IPS DF 6.9 (cell line): ENCODE measurements at regions not wholly inside any gene's neighbourhood (a gene's known extent, or its start where the extent isn't known, plus 50 kb on each side); places are given as distances from the start of the nearest gene placed in this dataset.
"Not testable (repeated sequence)": the region's sequence is repeated elsewhere in the genome, so short reads cannot be mapped to it uniquely, and the experiment has no call there.

Experiments
- DNase-seq: peaks from one replicate; pipeline ENCODE4 v3.0.0-alpha.2; 2013; ENCODE audit warnings: low read depth, low spot score
- H3K27ac ChIP-seq: one replicate; pipeline ENCODE4 v1.5.1; 2013; ENCODE audit warnings: low read length, control low read depth
- H3K27me3 ChIP-seq: 2 replicates; pipeline ENCODE4 v1.6.1; 2013; ENCODE audit warnings: mild to moderate bottlenecking, low read length; ENCODE audit not compliant: control insufficient read depth, insufficient read depth
- H3K36me3 ChIP-seq: 2 replicates; pipeline ENCODE4 v1.6.1; 2013; ENCODE audit warnings: low read length; ENCODE audit not compliant: control insufficient read depth, insufficient read depth
- H3K4me1 ChIP-seq: 2 replicates; pipeline ENCODE4 v1.6.1; 2013; ENCODE audit warnings: low read length; ENCODE audit not compliant: control insufficient read depth, insufficient read depth
- H3K4me3 ChIP-seq: 2 replicates; pipeline ENCODE4 v1.5.1; 2013; ENCODE audit warnings: mild to moderate bottlenecking, low read length
- H3K9me3 ChIP-seq: 2 replicates; pipeline ENCODE4 v1.6.1; 2013; ENCODE audit warnings: low read length, inconsistent platforms; ENCODE audit not compliant: control insufficient read depth, insufficient read depth
- WGBS: extraction: QIAGEN DNeasy Blood & Tissue Kit; methylation state at CpG from one replicate; pipeline ENCODE4 v1.1.7; 2013; ENCODE audit warnings: mixed read lengths, missing lambda C conversion rate; ENCODE audit not compliant: insufficient read length, insufficient coverage; 5-methylcytosine and 5-hydroxymethylcytosine counted together

DNA sequence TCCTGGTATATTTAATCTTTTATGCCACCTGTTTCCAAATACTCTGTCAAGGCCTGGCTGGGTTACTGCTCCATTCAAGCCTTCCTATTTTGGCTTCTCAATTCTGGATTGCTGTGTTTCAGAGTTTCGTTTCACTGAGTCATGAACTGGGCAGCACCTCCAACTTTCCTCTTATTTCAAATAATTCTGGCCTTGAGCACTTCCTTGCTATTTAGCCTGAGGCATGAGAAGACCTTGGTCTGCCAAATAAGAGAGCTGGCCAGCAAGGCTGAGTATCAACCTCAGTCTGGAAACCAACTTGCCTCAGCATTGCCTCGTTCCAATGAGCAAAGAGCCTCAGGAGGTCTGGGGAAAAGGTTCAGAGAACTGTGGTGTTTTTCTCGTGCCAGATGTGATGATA is 66.6 kb downstream of the TNFAIP3 start:
- Histone ChIP-seq H3K4me1 (no peaks in the 10 kb centered on the region), H3K4me3 (no peak overlapping the region), H3K27me3 (no peaks in the 10 kb centered on the region), H3K9me3 (no peaks in the 10 kb centered on the region), H3K27ac (no peak overlapping the region), H3K36me3 (no peaks in the 10 kb centered on the region)
- no CpG with 5 or more reads among the region's 3 CpGs for whole genome bisulfite sequencing
- DNase-seq = no peak

DNA sequence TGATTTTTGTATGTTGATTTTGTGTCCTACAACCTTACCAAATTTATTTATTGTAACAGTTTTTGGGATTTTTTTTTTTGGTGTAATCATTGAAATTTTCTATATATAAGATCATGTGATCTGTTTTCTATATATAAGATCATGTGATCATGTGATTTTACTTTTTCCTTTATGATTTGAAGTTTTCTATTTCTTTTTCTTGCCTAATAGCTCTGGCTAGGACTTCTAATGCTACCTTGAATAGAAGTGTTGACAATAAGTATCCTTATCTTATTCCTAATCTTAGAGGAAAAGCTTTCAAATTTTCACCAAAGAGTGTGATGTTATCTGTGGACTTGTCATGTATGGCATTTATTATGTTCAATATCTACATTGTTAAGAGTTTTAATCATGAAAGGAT is 69.7 kb downstream of the TNFAIP3 start:
- Histone ChIP-seq H3K9me3 (no peaks in the 10 kb centered on the region), H3K27me3 (no peaks in the 10 kb centered on the region), H3K27ac (no peak overlapping the region), H3K36me3 (no peaks in the 10 kb centered on the region), H3K4me1 (no peaks in the 10 kb centered on the region), H3K4me3 (no peak overlapping the region)
- no peak for DNase-seq

DNA sequence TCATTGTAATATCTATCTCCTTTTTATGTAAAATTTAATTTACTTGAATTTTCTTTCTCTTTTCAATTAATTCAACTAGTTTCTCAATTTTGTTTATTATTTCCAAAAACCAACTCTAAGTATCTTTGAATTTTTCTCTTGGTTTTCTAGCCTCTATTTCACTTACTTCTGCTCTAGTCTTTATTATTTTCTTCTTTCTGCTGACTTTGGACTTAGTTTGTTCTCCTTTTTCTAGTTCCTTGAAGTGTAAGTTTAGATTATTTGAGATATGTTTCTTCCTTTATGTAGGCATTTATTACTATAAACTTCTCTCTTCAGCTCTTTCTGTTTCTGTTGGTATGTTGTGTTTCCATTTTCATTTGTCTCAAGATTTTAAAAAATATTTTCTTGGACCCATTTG is 70.8 kb downstream of the TNFAIP3 start:
- H3K4me1 ChIP-seq = no peaks in the 10 kb centered on the region
- no peaks in the 10 kb centered on the region for H3K9me3 ChIP-seq
- no peaks in the 10 kb centered on the region for H3K27me3 ChIP-seq
- no peak for DNase-seq
- no peak overlapping the region for H3K4me3 ChIP-seq
- no peak overlapping the region for H3K27ac ChIP-seq
- H3K36me3 ChIP-seq = no peaks in the 10 kb centered on the region

DNA sequence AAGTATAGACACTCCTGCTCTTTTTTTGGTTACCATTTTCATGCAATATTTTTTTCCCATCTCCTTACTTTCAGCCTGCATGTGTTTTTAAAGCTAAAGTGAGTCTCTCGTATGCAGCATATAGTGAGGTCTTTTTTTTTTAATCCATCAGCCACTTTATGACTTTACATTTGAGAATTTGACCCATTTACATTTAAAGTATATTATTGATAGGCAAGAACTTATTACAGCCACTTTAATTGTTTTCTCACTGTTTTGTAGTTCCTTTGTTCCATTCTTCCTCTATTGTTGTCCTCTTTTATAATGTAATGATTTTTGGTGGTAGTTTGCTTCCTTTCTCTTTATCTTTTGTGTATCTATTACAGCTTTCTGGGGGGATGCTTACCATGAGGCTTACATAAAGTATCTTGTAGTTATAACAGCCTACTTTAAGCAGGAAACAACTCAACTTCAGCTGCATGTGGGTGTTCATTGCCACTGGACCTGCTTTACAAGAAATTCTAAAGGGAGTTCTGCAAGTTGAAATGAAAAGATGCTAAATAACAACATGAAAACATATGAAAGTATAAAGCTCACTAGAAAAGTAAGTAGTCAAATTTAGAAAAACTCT is 71.8 kb downstream of the TNFAIP3 start:
- WGBS = no CpG with 5 or more reads among the region's 1 CpG
- Histone ChIP-seq H3K27ac (no peak overlapping the region), H3K4me3 (no peak overlapping the region), H3K36me3 (no peaks in the 10 kb centered on the region), H3K4me1 (no peaks in the 10 kb centered on the region), H3K9me3 (no peaks in the 10 kb centered on the region), H3K27me3 (no peaks in the 10 kb centered on the region)
- no peak for DNase-seq

DNA sequence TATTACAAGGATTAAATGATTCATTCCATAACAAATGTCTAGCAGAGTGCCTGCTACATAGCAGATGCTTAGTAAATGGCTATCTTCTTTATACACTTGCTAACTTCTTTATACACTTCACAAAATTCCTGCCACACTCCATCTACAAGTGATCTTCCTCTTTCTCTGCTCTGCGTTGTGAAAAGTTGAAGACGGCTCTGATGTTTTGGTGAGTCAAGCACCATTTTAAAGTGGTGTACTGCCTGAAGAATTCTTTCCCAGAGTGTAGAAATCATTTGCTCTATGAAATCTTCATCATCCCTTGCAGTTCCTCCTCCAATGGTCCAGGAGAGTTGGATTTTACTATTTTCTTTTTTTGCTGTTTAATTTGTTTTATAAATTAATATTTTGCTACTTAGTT is 74.9 kb downstream of the TNFAIP3 start:
- no peak overlapping the region for H3K27ac ChIP-seq
- DNase-seq = no peak
- no CpG with 5 or more reads among the region's 2 CpGs for WGBS
- no peaks in the 10 kb centered on the region for H3K9me3 ChIP-seq
- H3K27me3 ChIP-seq = no peaks in the 10 kb centered on the region
- no peaks in the 10 kb centered on the region for H3K4me1 ChIP-seq
- H3K36me3 ChIP-seq = no peaks in the 10 kb centered on the region
- no peak overlapping the region for H3K4me3 ChIP-seq

DNA sequence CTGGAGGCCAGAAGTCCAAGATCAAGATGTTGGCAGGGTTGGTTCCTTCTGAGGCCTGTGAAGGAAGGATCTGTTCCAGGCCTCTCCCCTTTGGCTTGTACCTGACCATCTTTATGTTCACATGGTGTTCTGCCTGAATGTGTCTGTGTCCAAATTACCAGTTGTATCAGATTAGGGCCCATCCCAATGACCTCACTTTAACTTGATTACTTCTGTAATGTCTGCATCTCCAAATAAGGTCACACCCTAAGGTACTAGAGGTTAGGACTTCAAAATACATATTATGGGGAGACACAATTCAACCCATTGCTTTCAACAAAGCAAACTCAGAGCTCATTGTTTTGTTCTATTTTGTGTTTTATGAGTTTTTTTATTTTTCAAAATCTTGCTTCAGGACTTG is 75.7 kb downstream of the TNFAIP3 start:
- Histone ChIP-seq H3K36me3 (no peaks in the 10 kb centered on the region), H3K4me1 (no peaks in the 10 kb centered on the region), H3K9me3 (no peaks in the 10 kb centered on the region), H3K4me3 (no peak overlapping the region), H3K27ac (no peak overlapping the region), H3K27me3 (no peaks in the 10 kb centered on the region)
- no peak for DNase-seq

DNA sequence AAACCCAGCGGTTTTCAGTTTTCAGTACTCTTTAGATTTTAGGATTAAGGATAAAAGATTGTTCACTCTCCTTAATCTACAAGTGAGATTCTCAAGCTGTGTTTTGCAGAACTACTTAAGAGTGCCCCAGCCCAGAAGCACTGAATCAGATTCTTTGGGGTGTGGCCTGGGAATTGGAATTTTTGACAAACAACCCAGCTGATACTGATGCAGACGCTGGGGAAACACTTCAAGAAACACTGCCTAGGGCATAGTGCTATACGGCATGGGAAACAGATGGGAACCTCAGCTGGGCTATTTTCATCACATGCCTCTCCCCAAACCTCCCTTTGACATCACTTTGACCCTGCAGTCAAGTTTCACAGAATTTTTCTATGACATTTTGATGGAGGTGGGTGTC is 77.3 kb downstream of the TNFAIP3 start:
- H3K4me3 ChIP-seq, H3K36me3 ChIP-seq, DNase-seq, H3K9me3 ChIP-seq, H3K4me1 ChIP-seq, H3K27ac ChIP-seq, H3K27me3 ChIP-seq: not testable (repeated sequence)
- no CpG with 5 or more reads among the region's 3 CpGs for WGBS

DNA sequence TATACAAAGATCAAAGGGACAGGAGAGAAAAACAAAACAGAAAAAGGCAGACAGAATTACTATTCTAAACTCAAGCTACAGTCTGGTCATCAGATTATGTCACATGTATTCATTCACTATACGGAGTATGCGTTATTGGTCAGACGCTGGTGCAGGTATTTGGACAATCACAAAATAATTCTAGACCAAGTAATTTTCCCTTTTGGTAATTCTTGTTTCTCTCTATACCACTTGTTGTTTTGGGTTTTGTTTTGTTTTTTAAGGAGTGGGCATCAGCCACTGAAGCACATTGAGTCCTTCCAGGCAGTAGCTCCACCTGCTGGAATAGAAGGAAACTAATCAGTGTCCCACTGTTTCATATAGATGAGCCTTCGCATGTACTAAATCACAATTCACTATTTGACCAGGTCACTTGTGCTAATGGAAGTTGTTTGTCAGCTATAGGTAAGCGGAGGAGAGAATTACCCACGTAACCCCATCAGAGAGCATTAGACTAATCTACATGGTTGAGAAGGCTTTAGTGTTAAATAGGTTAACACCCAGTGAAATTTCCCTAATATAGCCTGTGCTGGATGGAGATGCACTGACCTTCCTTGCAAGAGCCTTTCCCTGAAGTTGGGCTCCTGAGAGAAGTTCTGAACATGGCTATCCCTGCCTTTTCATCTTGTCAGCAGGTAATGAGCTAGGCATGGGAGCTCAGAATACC is 77.9 kb downstream of the TNFAIP3 start:
- Histone ChIP-seq H3K9me3 (no peaks in the 10 kb centered on the region), H3K27me3 (no peaks in the 10 kb centered on the region), H3K27ac (no peak overlapping the region), H3K4me1 (no peaks in the 10 kb centered on the region), H3K4me3 (no peak overlapping the region), H3K36me3 (no peaks in the 10 kb centered on the region)
- no CpG with 5 or more reads among the region's 6 CpGs for WGBS
- DNase-seq = no peak

DNA sequence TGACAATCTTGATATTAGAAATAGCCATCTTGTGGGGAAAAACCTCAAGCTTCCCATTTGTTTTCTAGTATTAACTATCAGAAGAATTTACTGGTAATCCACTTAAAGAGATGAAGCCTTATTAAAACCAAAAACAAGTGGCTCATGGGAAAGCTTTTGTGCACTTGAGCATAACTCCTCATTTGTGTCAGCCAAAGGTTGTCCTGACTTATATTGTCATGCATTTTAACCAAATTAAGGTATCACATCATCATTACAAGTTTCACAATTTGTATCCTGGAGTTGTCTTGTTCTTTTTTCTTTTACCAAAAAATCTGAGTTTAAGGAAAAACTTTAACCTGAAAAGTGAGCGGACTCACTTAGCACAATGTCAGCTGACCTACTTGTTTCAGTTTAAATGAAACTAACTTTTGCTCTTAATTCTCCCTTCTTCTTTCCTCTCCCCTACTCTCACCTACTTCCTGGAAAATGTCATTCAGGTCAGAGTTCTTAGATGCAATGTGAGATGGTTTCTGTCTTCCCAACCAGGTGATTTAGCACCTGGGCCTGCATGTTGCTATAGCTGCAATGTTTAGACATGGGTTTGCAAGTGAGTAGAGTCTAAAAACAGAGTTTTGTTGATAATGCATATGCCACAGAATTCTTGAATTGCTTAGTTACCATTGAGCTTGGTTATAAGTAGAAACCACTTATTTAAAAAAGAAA is 82.8 kb downstream of the TNFAIP3 start:
- DNase-seq = no peak
- Histone ChIP-seq H3K36me3 (no peaks in the 10 kb centered on the region), H3K9me3 (no peaks in the 10 kb centered on the region), H3K27me3 (no peaks in the 10 kb centered on the region), H3K4me3 (no peak overlapping the region), H3K27ac (no peak overlapping the region), H3K4me1 (no peaks in the 10 kb centered on the region)
- no CpG with 5 or more reads among the region's 1 CpG for WGBS

DNA sequence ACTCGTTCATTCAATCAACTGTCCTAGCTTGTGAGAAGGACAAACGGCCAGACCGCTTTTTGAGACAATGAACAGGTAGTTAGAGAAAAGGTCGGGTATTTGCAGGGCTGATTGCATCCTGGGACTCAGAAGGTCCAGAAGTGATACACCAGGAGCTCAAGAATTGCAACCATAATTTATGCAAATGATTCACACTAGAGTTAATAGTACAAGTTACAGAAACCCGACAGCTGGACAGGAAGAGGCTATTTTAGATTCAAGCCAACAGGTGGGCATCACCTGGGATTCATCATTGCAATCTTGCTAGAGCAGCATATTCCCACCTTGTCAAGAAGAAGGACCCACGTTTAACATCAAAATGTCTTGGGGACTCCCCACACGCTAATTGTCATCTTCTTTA is 83.5 kb downstream of the TNFAIP3 start:
- no peaks in the 10 kb centered on the region for H3K4me1 ChIP-seq
- no peaks in the 10 kb centered on the region for H3K36me3 ChIP-seq
- no peaks in the 10 kb centered on the region for H3K27me3 ChIP-seq
- H3K4me3 ChIP-seq = no peak overlapping the region
- no CpG with 5 or more reads among the region's 7 CpGs for WGBS
- H3K27ac ChIP-seq = no peak overlapping the region
- no peak for DNase-seq
- H3K9me3 ChIP-seq = no peaks in the 10 kb centered on the region

DNA sequence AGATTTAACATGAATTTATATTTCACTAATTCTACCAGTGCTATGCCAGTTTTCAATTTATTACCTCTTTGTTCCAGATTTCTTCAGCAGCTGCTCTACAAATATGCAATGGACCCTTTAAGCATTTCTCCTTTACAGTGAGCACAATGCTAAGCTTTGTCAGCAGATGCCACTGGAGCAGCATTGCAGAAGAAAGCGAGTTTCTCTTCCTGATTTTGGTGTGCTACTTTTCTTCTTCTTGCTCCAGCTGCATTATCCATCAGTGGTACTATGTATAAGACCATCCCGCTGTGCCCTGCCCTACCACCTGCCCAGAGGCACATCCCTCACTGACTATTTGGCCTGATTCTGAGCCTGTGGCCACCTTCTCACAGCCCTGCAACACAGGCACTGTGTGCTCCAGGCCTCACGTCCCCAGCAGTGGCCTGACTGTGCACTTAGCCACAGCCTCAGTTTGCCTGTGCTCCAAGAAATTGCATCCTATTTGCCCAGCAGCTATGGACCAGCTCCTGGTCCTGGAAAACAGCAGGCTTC is 84.1 kb downstream of the TNFAIP3 start:
- no peaks in the 10 kb centered on the region for H3K36me3 ChIP-seq

More for the DNA sequence above, 84.1 kb downstream of the TNFAIP3 start:
- H3K27ac ChIP-seq = no peak overlapping the region
- no CpG with 5 or more reads among the region's 3 CpGs for WGBS
- H3K4me1 ChIP-seq = no peaks in the 10 kb centered on the region
- no peaks in the 10 kb centered on the region for H3K27me3 ChIP-seq
- no peaks in the 10 kb centered on the region for H3K9me3 ChIP-seq
- DNase-seq = no peak
- H3K4me3 ChIP-seq = no peak overlapping the region
